HUES6 (cell line): ENCODE measurements at regions not wholly inside any gene's neighbourhood (a gene's known extent, or its start where the extent isn't known, plus 50 kb on each side); places are given as distances from the start of the nearest gene placed in this dataset.
"Not testable (repeated sequence)": the region's sequence is repeated elsewhere in the genome, so short reads cannot be mapped to it uniquely, and the experiment has no call there.

Source experiments
- H3K27ac ChIP-seq: 2 replicates; pipeline ENCODE4 v1.7.0; 2013; ENCODE audit warnings: low read depth, mild to moderate bottlenecking, low read length, inconsistent platforms
- H3K27me3 ChIP-seq: 2 replicates; pipeline ENCODE4 v1.6.1; 2013; ENCODE audit warnings: low read length; ENCODE audit not compliant: control insufficient read depth, insufficient read depth
- H3K36me3 ChIP-seq: 2 replicates; pipeline ENCODE4 v1.6.1; 2013; ENCODE audit warnings: low read length; ENCODE audit not compliant: control insufficient read depth, insufficient read depth
- H3K4me1 ChIP-seq: 2 replicates; pipeline ENCODE4 v1.6.1; 2013; ENCODE audit warnings: low read length; ENCODE audit not compliant: control insufficient read depth, insufficient read depth
- H3K4me3 ChIP-seq: 2 replicates; pipeline ENCODE4 v1.5.1; 2013; ENCODE audit warnings: low read depth, low read length
- H3K9ac ChIP-seq: one replicate; pipeline ENCODE4 v1.6.1; 2013; ENCODE audit warnings: mild to moderate bottlenecking, low read length
- H3K9me3 ChIP-seq: 2 replicates; pipeline ENCODE4 v1.6.1; 2013; ENCODE audit warnings: low read depth, low read length; ENCODE audit not compliant: control insufficient read depth, insufficient read depth

DNA sequence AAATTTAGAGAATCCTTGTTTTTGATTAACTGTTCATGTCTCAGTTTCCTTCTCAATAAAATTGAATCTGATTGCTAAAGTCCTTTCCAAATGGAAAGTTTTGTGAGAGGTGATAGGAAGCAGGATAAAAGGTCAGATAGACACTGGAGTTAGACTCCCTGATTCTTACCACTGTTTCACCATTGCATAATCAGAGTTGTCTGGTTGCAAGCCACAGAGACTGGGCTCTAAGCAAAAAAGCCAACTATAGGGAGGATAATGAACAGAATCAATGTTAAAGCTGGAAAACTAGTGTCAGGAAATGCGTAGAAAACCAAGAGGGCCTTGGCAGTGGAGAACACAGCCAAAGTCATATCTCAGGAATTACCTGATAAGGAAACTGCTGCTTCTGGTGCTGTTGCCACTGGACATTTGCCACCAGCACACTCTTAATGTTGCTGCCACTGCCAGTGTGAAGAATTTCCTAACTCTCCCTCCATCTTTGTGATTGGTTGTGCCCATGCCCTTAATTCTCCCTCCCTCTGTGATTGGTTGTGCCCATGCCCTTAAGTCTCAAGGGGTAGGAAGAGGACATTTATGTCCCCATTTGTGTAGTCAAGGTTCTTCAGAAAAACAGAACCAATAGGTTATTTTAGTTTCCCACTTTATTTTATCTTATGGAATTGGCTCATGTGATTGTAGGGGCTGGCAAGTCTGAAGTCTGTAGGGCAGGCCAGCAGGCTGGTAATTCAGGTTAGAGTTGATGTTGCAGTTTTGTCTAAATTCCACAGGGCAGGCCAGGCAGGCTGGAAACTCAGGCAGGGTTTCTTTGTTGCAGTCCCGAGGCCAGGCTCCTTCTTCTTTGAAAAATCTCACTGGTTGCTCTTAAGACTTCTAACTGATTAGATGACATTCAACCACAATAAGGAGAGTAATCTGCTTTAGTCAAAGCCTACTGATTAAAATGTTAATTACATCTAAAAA, 639.0 kb downstream of the REEP3 start:
- Histone ChIP-seq H3K9me3 (no peaks in the 10 kb centered on the region), H3K27me3 (no peaks in the 10 kb centered on the region), H3K4me3 (no peak overlapping the region), H3K9ac (no peak overlapping the region), H3K36me3 (no peaks in the 10 kb centered on the region), H3K4me1 (no peaks in the 10 kb centered on the region), H3K27ac (no peak overlapping the region)

GRCh38 chr10:64170791-64171190, 649.6 kb downstream of the REEP3 start:
- no peaks in the 10 kb centered on the region for H3K27me3 ChIP-seq
- no peak overlapping the region for H3K4me3 ChIP-seq
- H3K4me1 ChIP-seq, result no peaks in the 10 kb centered on the region
- no peak overlapping the region for H3K27ac ChIP-seq
- H3K9me3 ChIP-seq, result no peaks in the 10 kb centered on the region
- no peak overlapping the region for H3K9ac ChIP-seq
- H3K36me3 ChIP-seq, result no peaks in the 10 kb centered on the region

DNA sequence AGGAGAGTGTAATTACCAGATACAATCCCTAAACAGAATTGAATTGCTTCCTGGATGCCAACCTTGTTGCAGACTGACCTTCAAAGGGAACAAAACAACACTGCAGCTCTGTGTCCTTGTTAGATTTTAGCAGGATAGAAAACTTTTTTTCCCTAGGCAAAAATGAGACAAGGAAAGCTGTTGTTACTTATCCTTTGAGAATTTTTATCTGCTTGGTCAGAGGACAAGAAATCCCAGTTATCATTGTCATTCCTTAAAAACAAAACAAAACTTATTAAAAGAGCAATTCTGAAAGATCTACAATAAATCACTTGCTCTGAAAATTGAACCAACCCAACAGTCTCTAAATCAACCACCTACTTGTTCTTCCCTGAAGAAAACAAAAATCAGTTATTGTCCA, 652.6 kb downstream of the REEP3 start:
- Histone ChIP-seq H3K4me3 (no peak overlapping the region), H3K27me3 (no peaks in the 10 kb centered on the region), H3K27ac (no peak overlapping the region), H3K4me1 (no peaks in the 10 kb centered on the region), H3K9ac (no peak overlapping the region), H3K36me3 (no peaks in the 10 kb centered on the region), H3K9me3 (no peaks in the 10 kb centered on the region)

GRCh38 chr10:64174666-64175255, 653.6 kb downstream of the REEP3 start:
- no peaks in the 10 kb centered on the region for H3K36me3 ChIP-seq
- H3K4me3 ChIP-seq, result no peak overlapping the region
- H3K9ac ChIP-seq, result no peak overlapping the region
- H3K27ac ChIP-seq, result no peak overlapping the region
- no peaks in the 10 kb centered on the region for H3K9me3 ChIP-seq
- H3K27me3 ChIP-seq, result no peaks in the 10 kb centered on the region
- no peaks in the 10 kb centered on the region for H3K4me1 ChIP-seq

DNA sequence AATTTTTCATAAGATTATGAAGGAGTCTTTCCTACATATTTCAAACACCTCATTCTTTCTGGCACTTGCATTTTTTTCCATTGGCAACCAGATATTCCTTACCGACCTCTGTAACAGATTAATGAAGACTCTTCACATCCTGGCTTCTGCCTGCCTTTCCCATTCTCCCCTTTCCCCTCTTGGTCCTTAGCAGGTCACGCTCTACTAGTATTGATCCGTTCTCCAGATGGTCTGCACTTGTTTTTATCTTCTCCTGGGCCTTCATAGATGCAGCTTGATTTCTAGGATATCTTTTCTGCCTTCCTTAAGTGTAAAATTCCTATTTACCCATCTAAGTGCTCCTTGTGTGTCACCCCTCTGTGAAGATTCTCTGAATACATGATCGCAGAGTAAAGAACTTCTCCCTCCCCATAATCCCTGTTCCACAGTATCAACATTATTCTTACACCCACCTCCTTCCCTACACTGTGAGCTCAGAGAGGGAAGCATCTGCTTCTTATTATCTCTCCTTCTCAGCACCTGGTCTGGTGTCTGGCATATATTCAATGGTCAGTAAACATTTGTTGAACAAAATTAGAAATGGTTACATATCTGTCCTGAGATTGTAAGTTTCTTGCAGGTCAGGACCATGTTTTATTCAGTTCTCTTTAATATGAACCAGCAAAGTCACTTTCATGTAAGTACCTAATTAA, 654.2 kb downstream of the REEP3 start:
- no peak overlapping the region for H3K27ac ChIP-seq
- no peak overlapping the region for H3K9ac ChIP-seq
- H3K4me3 ChIP-seq, result no peak overlapping the region
- H3K27me3 ChIP-seq, result no peaks in the 10 kb centered on the region
- no peaks in the 10 kb centered on the region for H3K9me3 ChIP-seq
- no peaks in the 10 kb centered on the region for H3K4me1 ChIP-seq
- no peaks in the 10 kb centered on the region for H3K36me3 ChIP-seq

- H3K4me1 ChIP-seq, result no peaks in the 10 kb centered on the region
- H3K9me3 ChIP-seq, result no peaks in the 10 kb centered on the region
- no peaks in the 10 kb centered on the region for H3K36me3 ChIP-seq
- no peaks in the 10 kb centered on the region for H3K27me3 ChIP-seq
- H3K9ac ChIP-seq, result no peak overlapping the region
- H3K4me3 ChIP-seq, result no peak overlapping the region
- H3K27ac ChIP-seq, result no peak overlapping the region
These were observed 661.5 kb downstream of the REEP3 start for GRCh38 chr10:64182671-64183070.

DNA sequence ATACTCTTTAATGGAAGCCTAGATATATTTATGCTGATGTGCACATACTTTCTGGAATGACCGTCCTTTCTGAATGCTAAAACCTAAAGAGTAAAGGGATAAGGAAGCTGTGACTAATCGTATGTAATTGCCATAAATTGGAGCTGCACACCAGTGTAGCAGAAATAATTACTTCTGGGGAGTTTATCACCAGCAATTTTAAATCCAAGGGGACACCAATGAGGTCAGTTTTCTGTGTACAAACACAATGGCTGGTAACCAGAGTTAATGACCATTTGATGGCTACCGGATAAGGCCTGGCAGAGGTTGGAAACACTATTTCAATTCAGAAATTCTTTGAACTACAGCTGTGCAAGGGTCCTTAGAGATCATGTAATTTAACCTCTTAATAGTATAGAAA, 670.1 kb downstream of the REEP3 start:
- H3K36me3 ChIP-seq, result no peaks in the 10 kb centered on the region
- no peaks in the 10 kb centered on the region for H3K4me1 ChIP-seq
- H3K27ac ChIP-seq, result no peak overlapping the region
- H3K27me3 ChIP-seq, result no peaks in the 10 kb centered on the region
- H3K9me3 ChIP-seq, result no peaks in the 10 kb centered on the region
- no peak overlapping the region for H3K9ac ChIP-seq
- no peak overlapping the region for H3K4me3 ChIP-seq

DNA sequence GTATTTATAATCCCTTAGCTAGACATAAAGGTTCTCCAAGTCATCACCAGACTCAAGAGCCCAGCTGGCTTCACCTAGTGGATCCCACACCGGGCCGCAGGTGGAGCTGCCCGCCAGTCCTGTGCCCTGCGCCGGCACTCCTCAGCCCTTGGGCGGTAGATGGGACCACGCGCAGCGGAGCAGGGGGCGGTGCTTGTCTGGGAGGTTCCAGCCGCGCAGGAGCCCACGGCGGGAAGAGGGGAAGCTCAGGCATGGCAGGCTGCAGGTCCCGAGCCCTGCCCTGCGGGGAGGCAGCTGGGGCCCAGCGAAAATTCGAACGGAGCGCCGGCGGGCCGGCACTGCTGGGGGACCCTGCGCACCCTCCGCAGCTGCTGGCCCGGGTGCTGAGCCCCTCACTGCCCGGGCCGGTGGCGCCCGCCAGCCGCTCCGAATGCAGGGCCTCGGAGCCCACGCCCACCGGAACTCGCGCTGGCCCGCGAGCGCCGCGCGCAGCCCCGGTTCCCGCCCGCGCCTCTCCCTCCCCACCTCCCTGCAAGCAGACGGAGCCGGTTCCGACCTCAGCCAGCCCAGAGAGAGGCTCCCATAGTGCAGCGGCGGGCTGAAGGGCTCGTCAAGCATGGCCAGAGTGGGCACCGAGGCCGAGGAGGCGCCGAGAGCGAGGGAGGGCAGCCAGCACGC, 675.6 kb downstream of the REEP3 start:
- H3K27ac ChIP-seq, result no peak overlapping the region
- no peak overlapping the region for H3K4me3 ChIP-seq
- H3K9ac ChIP-seq, result no peak overlapping the region
- H3K4me1 ChIP-seq, result no peaks in the 10 kb centered on the region
- H3K36me3 ChIP-seq, result no peaks in the 10 kb centered on the region
- H3K27me3 ChIP-seq, result no peaks in the 10 kb centered on the region
- peaks cover 4% of the 10 kb centered on the region; the same call in 1 of the 2 replicates for H3K9me3 ChIP-seq

GRCh38 chr10:64201936-64202335, 680.7 kb downstream of the REEP3 start:
- Histone ChIP-seq H3K36me3 (no peaks in the 10 kb centered on the region), H3K9me3 (peaks cover 4% of the 10 kb centered on the region; the same call in 1 of the 2 replicates), H3K4me1 (no peaks in the 10 kb centered on the region), H3K9ac (no peak overlapping the region), H3K27me3 (no peaks in the 10 kb centered on the region), H3K27ac (no peak overlapping the region), H3K4me3 (no peak overlapping the region)

DNA sequence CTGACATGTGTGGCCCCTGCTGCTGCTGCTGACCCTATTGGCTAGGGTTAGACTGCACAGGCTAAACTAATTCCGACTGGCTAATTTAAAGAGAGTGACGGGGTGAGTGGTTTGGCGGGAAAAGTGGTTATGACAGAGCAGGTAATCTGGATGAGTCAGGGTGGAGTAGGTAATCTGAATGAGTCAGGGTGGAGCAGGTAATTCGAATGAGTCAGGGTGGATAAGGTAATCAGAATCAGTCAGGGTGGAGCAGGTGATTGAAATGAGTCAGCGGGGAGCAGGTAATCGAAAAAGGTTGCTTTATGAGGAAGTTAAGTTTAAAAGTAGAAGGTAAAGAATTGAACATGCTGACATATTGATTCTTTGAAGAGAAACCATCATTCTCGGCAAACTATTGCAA, 683.3 kb downstream of the REEP3 start:
- H3K36me3 ChIP-seq, H3K27ac ChIP-seq, H3K4me1 ChIP-seq, H3K27me3 ChIP-seq, H3K9ac ChIP-seq, H3K9me3 ChIP-seq, H3K4me3 ChIP-seq: not testable (repeated sequence)
